Activated T-cell treated with anti-CD3 and anti-CD28 coated beads, Interleukin-2, amount 50 U/mL, for 24 hours (primary cell): ENCODE measurements at regions not wholly inside any gene's neighbourhood (a gene's known extent, or its start where the extent isn't known, plus 50 kb on each side); places are given as distances from the start of the nearest gene placed in this dataset.
"Not testable (repeated sequence)": the region's sequence is repeated elsewhere in the genome, so short reads cannot be mapped to it uniquely, and the experiment has no call there.

Experiments used
- DNase-seq: peaks from one replicate; pipeline ENCODE4 v3.0.0-alpha.2; 2020
- H3K27ac Mint-ChIP-seq: 2 replicates; pipeline ENCODE4 v1.8.0; 2020; ENCODE audit warnings: mild to moderate bottlenecking, mixed read lengths
- H3K27me3 Mint-ChIP-seq: 2 replicates; pipeline ENCODE4 v1.8.0; 2020; ENCODE audit warnings: mixed read lengths
- H3K36me3 Mint-ChIP-seq: 2 replicates; pipeline ENCODE4 v1.8.0; 2020; ENCODE audit warnings: low read depth, mixed read lengths
- H3K4me1 Mint-ChIP-seq: 2 replicates; pipeline ENCODE4 v1.8.0; 2020; ENCODE audit warnings: low read depth, mixed read lengths
- H3K4me3 Mint-ChIP-seq: 2 replicates; pipeline ENCODE4 v1.8.0; 2020; ENCODE audit warnings: mild to moderate bottlenecking, moderate library complexity, mixed read lengths
- H3K9me3 Mint-ChIP-seq: 2 replicates; pipeline ENCODE4 v1.8.0; 2020; ENCODE audit warnings: mixed read lengths

DNA sequence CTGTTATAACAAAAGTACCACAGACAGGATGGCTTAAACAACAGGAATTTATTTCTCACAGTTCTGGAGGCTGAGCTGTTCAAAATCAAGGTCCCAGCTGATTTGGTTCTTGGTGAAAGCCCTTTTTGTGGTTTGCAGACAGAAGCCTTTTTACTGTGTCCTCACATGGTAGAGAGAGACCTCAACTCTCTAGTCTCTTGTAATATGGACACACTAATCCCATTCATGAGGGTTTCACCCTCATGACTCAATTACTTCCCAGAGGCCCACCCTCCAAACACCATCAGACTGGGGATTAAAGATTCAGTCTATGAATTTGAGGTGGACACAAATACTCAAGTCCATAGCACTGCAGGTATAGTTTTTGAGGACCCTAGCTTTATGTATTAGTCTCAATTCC lies 97.3 kb upstream of the WIPF3 start:
- H3K27ac Mint-ChIP-seq, H3K9me3 Mint-ChIP-seq, DNase-seq, H3K36me3 Mint-ChIP-seq, H3K4me1 Mint-ChIP-seq, H3K4me3 Mint-ChIP-seq: not testable (repeated sequence)
- H3K27me3 Mint-ChIP-seq: peaks cover 16% of the 10 kb centered on the region

DNA sequence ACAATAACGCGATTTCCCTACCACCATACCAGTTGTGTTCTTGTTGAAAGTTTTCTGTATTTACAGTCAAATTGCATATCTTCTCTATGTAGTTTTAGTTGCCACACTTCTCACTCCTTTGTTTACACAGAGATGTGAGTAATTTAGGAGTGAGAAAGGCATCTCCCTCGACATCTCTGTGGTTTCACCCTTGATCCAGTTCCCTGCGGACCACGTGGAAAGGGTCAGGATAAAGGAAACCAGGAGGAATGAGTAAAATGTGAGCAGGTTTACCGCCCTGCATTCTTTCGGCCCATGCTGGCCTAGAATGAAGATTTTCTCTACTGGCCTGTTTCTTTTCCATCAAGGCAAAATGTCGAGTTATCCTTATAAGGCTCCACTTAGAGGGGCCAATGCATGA lies 83.2 kb upstream of the WIPF3 start:
- H3K36me3 Mint-ChIP-seq, H3K9me3 Mint-ChIP-seq, DNase-seq, H3K4me3 Mint-ChIP-seq, H3K4me1 Mint-ChIP-seq, H3K27ac Mint-ChIP-seq: not testable (repeated sequence)
- H3K27me3 Mint-ChIP-seq: peaks cover 15% of the 10 kb centered on the region

GRCh38 chr7:29723599-29723998 lies 82.7 kb upstream of the WIPF3 start:
- no peak overlapping the region for H3K27ac Mint-ChIP-seq
- no peak overlapping the region for H3K4me3 Mint-ChIP-seq
- peaks cover 19% of the 10 kb centered on the region for H3K27me3 Mint-ChIP-seq
- no peak for DNase-seq
- no peaks in the 10 kb centered on the region for H3K36me3 Mint-ChIP-seq
- no peaks in the 10 kb centered on the region for H3K9me3 Mint-ChIP-seq
- no peaks in the 10 kb centered on the region for H3K4me1 Mint-ChIP-seq

GRCh38 chr7:29729534-29730165 lies 76.7 kb upstream of the WIPF3 start:
- not testable (repeated sequence) for H3K27ac Mint-ChIP-seq, H3K9me3 Mint-ChIP-seq, H3K4me3 Mint-ChIP-seq, H3K4me1 Mint-ChIP-seq, DNase-seq, H3K36me3 Mint-ChIP-seq
- peaks cover 45% of the 10 kb centered on the region for H3K27me3 Mint-ChIP-seq

DNA sequence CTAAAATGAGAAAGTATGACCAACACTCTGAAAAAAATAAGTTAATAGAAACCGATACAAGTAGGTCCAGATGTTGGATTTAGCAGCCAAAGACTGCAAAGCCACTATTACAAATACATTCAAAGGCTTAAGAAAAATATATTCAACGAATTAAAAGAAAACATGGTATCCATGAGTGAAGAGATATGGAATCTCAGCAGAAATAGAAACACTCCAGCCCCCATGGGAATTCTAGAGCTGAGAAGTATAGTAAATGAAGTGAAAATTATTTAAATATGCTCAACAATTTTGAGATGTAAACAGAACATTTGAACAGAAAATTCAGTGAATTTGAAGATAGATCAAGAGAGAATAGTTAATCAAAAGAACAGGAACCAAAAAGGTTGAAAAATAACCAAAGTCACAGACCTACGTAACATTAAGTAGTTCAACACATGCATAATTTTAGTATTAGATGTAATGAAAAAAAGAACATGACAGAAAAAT lies 72.0 kb upstream of the WIPF3 start:
- H3K36me3 Mint-ChIP-seq: no peaks in the 10 kb centered on the region
- no peak overlapping the region for H3K27ac Mint-ChIP-seq
- H3K9me3 Mint-ChIP-seq: no peaks in the 10 kb centered on the region
- peaks cover 23% of the 10 kb centered on the region for H3K27me3 Mint-ChIP-seq
- DNase-seq: no peak
- no peaks in the 10 kb centered on the region for H3K4me1 Mint-ChIP-seq
- no peak overlapping the region for H3K4me3 Mint-ChIP-seq

DNA sequence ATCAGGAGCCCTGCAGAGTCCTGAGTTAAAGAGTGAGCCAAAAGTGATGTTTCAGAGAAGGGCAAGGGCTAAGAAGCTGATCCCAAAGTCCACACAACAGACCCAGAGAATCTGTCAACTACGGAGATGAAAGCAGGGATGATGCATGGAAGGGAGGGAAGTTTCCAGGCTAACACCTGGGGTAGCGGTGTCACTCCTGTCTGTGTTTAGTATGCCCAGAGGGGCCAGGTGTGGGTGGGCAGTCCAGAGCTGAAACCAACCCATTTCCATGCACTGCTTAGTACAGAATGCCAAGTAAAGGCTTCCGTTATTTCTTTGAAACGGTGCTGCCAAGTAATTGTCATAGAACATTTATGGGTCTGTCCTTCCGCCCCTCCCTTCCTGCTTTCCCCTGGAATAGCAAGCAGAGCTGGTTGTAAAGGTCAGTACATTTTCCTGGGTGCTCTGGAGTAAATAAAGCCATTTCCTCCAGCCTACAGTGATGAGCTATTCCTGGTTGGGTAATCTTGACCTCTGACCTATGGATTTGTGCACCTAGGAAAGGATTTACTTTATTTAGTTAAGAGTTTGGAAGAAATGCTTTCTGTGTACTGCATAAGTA lies 58.6 kb upstream of the WIPF3 start:
- not testable (repeated sequence) for H3K9me3 Mint-ChIP-seq, DNase-seq, H3K36me3 Mint-ChIP-seq, H3K27ac Mint-ChIP-seq, H3K27me3 Mint-ChIP-seq, H3K4me3 Mint-ChIP-seq, H3K4me1 Mint-ChIP-seq

DNA sequence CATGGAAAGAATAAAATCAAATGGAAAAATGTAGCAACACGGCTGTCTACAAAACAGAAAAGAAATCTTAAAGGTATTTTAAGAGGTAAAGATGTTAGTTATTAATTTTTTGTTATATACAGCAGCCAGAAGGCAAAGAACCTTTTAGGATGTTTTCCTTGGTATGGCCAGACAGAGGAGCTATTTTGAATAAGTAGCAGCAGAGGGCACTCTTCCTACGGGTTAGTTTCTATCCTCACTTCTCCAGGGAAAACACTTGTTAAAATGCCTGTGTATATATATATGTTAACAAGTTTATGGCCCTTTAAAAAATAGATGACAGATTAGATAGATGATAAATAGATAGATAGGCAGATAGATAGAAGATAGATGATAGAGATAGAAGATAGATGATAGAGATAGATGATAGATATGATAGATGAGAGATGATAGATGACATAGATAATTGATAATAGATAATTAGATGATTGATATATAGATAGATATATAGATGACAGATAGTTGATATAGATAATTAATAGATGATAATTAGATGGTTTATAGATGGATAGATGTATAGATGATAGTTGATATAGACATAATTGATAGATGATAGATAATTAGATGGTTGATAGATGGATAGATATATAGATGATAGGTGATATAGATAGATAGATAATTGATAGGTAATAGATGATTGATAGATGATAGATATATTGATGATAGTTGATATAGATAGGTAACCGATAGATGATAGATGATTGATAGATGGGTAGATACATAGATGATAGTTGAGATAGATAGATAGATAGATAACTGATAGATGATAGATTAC lies 57.8 kb upstream of the WIPF3 start:
- peaks cover 8% of the 10 kb centered on the region for H3K27me3 Mint-ChIP-seq
- DNase-seq: no peak
- no peaks in the 10 kb centered on the region for H3K36me3 Mint-ChIP-seq
- H3K27ac Mint-ChIP-seq: no peak overlapping the region
- no peak overlapping the region for H3K4me3 Mint-ChIP-seq
- no peaks in the 10 kb centered on the region for H3K4me1 Mint-ChIP-seq
- no peaks in the 10 kb centered on the region for H3K9me3 Mint-ChIP-seq

GRCh38 chr7:29749701-29750321 lies 56.5 kb upstream of the WIPF3 start:
- Mint-ChIP-seq H3K27ac (no peak overlapping the region), H3K4me1 (no peaks in the 10 kb centered on the region), H3K27me3 (peaks cover 9% of the 10 kb centered on the region), H3K36me3 (no peaks in the 10 kb centered on the region), H3K9me3 (no peaks in the 10 kb centered on the region), H3K4me3 (no peak overlapping the region)
- no peak for DNase-seq

DNA sequence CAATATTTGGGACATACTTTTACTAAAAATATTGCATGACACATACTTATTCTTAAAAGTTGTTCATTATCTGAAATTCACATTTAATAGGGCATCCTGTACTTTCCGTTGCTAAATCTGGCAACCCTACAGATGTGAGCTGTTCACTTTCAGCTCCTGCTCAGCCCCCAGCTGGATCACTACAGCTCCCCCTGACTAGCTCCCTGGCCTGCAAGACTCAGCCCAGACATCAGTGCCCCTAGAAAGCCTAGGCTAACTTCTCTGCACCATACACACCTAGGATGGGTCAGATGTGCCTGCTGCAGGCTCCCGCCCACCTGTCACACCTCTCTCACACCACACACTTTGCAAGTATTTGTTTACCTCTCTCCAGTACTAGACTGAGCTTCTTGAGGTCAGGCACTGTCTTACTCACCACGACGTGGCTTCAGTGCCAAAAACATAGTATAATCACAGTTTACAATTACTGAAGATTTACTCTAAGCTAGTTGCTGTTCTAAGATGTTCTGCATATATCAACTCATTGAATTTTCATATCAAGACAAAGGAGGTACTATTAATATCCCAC lies 55.9 kb upstream of the WIPF3 start:
- peaks cover 12% of the 10 kb centered on the region for H3K27me3 Mint-ChIP-seq
- H3K4me3 Mint-ChIP-seq, H3K27ac Mint-ChIP-seq, H3K4me1 Mint-ChIP-seq, H3K9me3 Mint-ChIP-seq, H3K36me3 Mint-ChIP-seq, DNase-seq: not testable (repeated sequence)

DNA sequence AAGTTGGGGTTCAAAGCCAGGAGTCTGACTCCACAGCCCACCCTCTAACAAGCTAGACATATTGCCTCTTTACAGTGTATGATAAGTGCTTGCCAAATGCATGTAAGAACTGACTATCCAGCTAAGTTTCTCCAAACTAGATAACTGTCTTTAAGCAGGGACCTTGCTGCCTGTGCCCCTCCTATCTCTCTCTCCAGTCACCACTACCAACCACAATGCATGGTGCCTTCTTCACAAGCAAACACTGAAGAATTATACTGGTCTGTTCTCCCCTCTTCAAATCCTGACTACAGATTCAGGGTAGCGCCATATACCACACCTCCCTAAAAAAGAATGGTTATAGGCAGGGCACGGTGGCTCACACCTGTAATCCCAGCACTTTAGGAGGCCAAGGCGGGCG lies 55.3 kb upstream of the WIPF3 start:
- H3K27ac Mint-ChIP-seq, H3K4me1 Mint-ChIP-seq, H3K9me3 Mint-ChIP-seq, H3K36me3 Mint-ChIP-seq, H3K27me3 Mint-ChIP-seq, H3K4me3 Mint-ChIP-seq, DNase-seq: not testable (repeated sequence)

- H3K4me1 Mint-ChIP-seq: no peaks in the 10 kb centered on the region
- H3K4me3 Mint-ChIP-seq: no peak overlapping the region
- DNase-seq: no peak
- H3K9me3 Mint-ChIP-seq: no peaks in the 10 kb centered on the region
- H3K36me3 Mint-ChIP-seq: no peaks in the 10 kb centered on the region
- H3K27me3 Mint-ChIP-seq: peaks cover 7% of the 10 kb centered on the region
- no peak overlapping the region for H3K27ac Mint-ChIP-seq
These were observed 51.3 kb upstream of the WIPF3 start for GRCh38 chr7:29754874-29755490.
